Lung (tissue), 11 donors: ENCODE measurements at regions not wholly inside any gene's neighbourhood (a gene's known extent, or its start where the extent isn't known, plus 50 kb on each side); places are given as distances from the start of the nearest gene placed in this dataset.

ENCODE experiments used
- ATAC-seq: fragments of 200-7000 bp; cut with Tn5 transposase; one replicate; pipeline ENCODE4 v1.9.1; 2020; ENCODE audit warnings: moderate number of reproducible peaks; ENCODE audit not compliant: insufficient read depth, low FRiP score
- DNase-seq, 3 donors: peaks; one replicate each; pipeline ENCODE4 v3.0.0-alpha.2; 2013 to 2017
- H3K27ac ChIP-seq, 2 donors: one replicate each; pipeline ENCODE4 v1.5.1; 2013; ENCODE audit warnings: mild to moderate bottlenecking in 2 of 2, moderate library complexity in 2 of 2, control low read depth in 1 of 2, inconsistent platforms in 1 of 2, low read depth in 1 of 2, low read length in 1 of 2
- H3K27me3 ChIP-seq, 3 donors: one replicate each; pipeline ENCODE4 v1.5.1; 2013; ENCODE audit warnings: low read length in 2 of 3; ENCODE audit not compliant: control insufficient read depth in 3 of 3, insufficient read depth in 3 of 3
- H3K36me3 ChIP-seq, 4 donors: one replicate each; pipeline ENCODE4 v1.5.1; 2013; ENCODE audit warnings: low read length in 4 of 4, mild to moderate bottlenecking in 1 of 4, moderate library complexity in 1 of 4; ENCODE audit not compliant: control insufficient read depth in 4 of 4, insufficient read depth in 4 of 4
- H3K4me1 ChIP-seq, 5 donors: one replicate each; pipeline ENCODE4 v1.5.1; 2013; ENCODE audit warnings: low read length in 5 of 5, mild to moderate bottlenecking in 2 of 5, moderate library complexity in 1 of 5; ENCODE audit not compliant: control insufficient read depth in 5 of 5, insufficient read depth in 5 of 5
- H3K4me3 ChIP-seq: one replicate; pipeline ENCODE4 v1.5.1; 2013; ENCODE audit warnings: mild to moderate bottlenecking, control low read depth, moderate library complexity
- H3K9ac ChIP-seq, 2 donors: one replicate each; pipeline ENCODE4 v1.5.1; 2013; ENCODE audit warnings: low read length in 2 of 2, control low read depth in 1 of 2; ENCODE audit not compliant: insufficient read depth in 1 of 2
- H3K9me3 ChIP-seq, 4 donors: one replicate each; pipeline ENCODE4 v1.5.1; 2013; ENCODE audit warnings: low read length in 3 of 4, mild to moderate bottlenecking in 1 of 4, moderate library complexity in 1 of 4; ENCODE audit not compliant: control insufficient read depth in 4 of 4, insufficient read depth in 3 of 4
- CTCF ChIP-seq: IDR thresholded peaks from 2 replicates; pipeline ENCODE4 v1.5.1; 2012; ENCODE audit warnings: mild to moderate bottlenecking; ENCODE audit errors: control extremely low read depth, extremely low read depth
- WGBS, 2 donors: extraction: QIAGEN DNeasy Blood & Tissue Kit; methylation state at CpG; one replicate each; pipeline ENCODE4 v1.1.7; 2013; 5-methylcytosine and 5-hydroxymethylcytosine counted together
- donor health status: control.
- donor health status: control.
- donor health status: Bipolar disorder and iron deficiency.
- donor health status: healthy.
- donor health status: DM: yes; HTN: yes; CAD: no.

DNA sequence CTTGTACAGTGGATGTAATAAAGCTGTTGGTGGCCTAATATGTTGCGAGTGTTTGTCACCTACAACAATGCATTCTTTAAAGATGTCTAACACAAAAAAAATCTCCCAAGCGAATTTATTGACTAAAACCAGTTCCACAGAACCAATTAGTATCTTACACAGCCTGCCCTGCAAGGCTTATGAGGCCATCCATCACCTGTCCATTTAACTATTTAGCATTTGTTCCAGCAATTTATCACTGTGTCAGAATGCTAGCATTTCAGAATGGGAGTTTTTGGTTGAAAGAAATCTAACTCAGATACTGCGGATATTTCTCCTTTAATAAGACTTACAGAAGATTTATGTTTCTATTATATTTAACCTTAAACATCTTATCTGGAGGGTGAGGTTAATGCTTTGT, 831.1 kb upstream of the PRMT6 start:
- no peak for DNase-seq
- TF ChIP-seq CTCF = no peak
- Histone ChIP-seq H3K36me3 (no peaks in the 10 kb centered on the region), H3K27me3 (no peaks in the 10 kb centered on the region), H3K9ac (no peak overlapping the region), H3K9me3 (no peaks in the 10 kb centered on the region), H3K4me3 (no peak overlapping the region), H3K27ac (no peak overlapping the region), H3K4me1 (no peaks in the 10 kb centered on the region)
- WGBS, 2 donors = 84 to 86% methylated on average over 3 of the region's 3 CpGs
- ATAC-seq = no peak

- Histone ChIP-seq H3K4me1 (no peaks in the 10 kb centered on the region), H3K9ac (no peak overlapping the region), H3K9me3 (no peaks in the 10 kb centered on the region), H3K27ac (no peak overlapping the region), H3K27me3 (no peaks in the 10 kb centered on the region), H3K36me3 (no peaks in the 10 kb centered on the region), H3K4me3 (no peak overlapping the region)
- WGBS, 2 donors = 47 to 80% methylated on average over 1 of the region's 1 CpG
- no peak for TF ChIP-seq CTCF
- ATAC-seq (no peak), DNase-seq (no peak)
Observed at GRCh38 chr1:106226550-106226949, 829.9 kb upstream of the PRMT6 start.

- H3K4me1 ChIP-seq = no peaks in the 10 kb centered on the region
- ATAC-seq (no peak), DNase-seq (no peak)
- H3K4me3 ChIP-seq = no peak overlapping the region
- no peak overlapping the region for H3K9ac ChIP-seq
- no peaks in the 10 kb centered on the region for H3K36me3 ChIP-seq
- WGBS, 2 donors = 92 to 96% methylated on average over 1 of the region's 1 CpG
- H3K27ac ChIP-seq = no peak overlapping the region
- H3K9me3 ChIP-seq = peaks cover 0 to 1% (median 0%) of the 10 kb centered on the region in 4 donors
- TF ChIP-seq CTCF = no peak
- H3K27me3 ChIP-seq = no peaks in the 10 kb centered on the region
Observed at GRCh38 chr1:106232128-106232527, 824.3 kb upstream of the PRMT6 start.

GRCh38 chr1:106233511-106233910, 823.0 kb upstream of the PRMT6 start:
- no peak overlapping the region for H3K27ac ChIP-seq
- DNase-seq (peak in 2 of 3 donors; percentile 15 to 18), ATAC-seq (no peak)
- no peaks in the 10 kb centered on the region for H3K36me3 ChIP-seq
- H3K27me3 ChIP-seq = no peaks in the 10 kb centered on the region
- H3K9me3 ChIP-seq = peaks cover 0 to 1% (median 0%) of the 10 kb centered on the region in 4 donors
- no peak for TF ChIP-seq CTCF
- H3K4me3 ChIP-seq = no peak overlapping the region
- no peak overlapping the region for H3K9ac ChIP-seq
- H3K4me1 ChIP-seq = no peaks in the 10 kb centered on the region
- WGBS, 2 donors = 61 to 76% methylated on average over 2 of the region's 2 CpGs
